ENCODE measurements at regions not wholly inside any gene's neighbourhood (a gene's known extent, or its start where the extent isn't known, plus 50 kb on each side); places are given as distances from the start of the nearest gene placed in this dataset.

- H3K9ac ChIP-seq (ENCODE audit: control insufficient read depth, extremely low read depth, insufficient read depth, low read length) = no peak overlapping the region
- dilution Hi-C loops (cut with MboI; ENCODE audit: extremely low pct_ligation_motif_present, low sequenced_read_pairs) = no loop called here
- no peak overlapping the region for H2AFZ ChIP-seq (ENCODE audit: control insufficient read depth, low read length)
- H3K9me3 ChIP-seq (ENCODE audit: control insufficient read depth, low read depth, low read length) = no peaks in the 10 kb centered on the region
- FAIRE-seq (no peak), DNase-seq (ENCODE audit: low read depth, low spot score) (no peak)
- no peaks in the 10 kb centered on the region for H3K27me3 ChIP-seq (ENCODE audit: control insufficient read depth, extremely low read depth, insufficient read depth, low read length)
- H3K79me2 ChIP-seq (ENCODE audit: control insufficient read depth, insufficient read depth, low read length) = no peaks in the 10 kb centered on the region
- H3K4me1 ChIP-seq (ENCODE audit: control insufficient read depth, extremely low read depth, insufficient read depth, low read length) = peaks cover 3% of the 10 kb centered on the region
- H3K36me3 ChIP-seq (ENCODE audit: control insufficient read depth in 2 of 2, extremely low read depth in 1 of 2, insufficient read depth in 2 of 2, low read length in 2 of 2) = no peaks in the 10 kb centered on the region
- no peak for TF ChIP-seq CTCF (optimal IDR thresholded peaks at IDR 0.05 in 1 of 3, IDR thresholded peaks at IDR 0.05 in 1 of 3, conservative IDR thresholded peaks at IDR 0.05 in 1 of 3; ENCODE audit: extremely low read depth in 1 of 3, insufficient read depth in 2 of 3, low read length in 3 of 3)
- TF ChIP-seq EZH2 (IDR thresholded peaks at IDR 0.05; ENCODE audit: low read length) = no peak
- no peaks in the 10 kb centered on the region for H3K9me1 ChIP-seq (ENCODE audit: control insufficient read depth, extremely low read depth, insufficient read depth, low read length)
- H3K4me2 ChIP-seq (ENCODE audit: control insufficient read depth, extremely low read depth, insufficient read depth, low read depth, low read length) = no peak overlapping the region
- H3K4me3 ChIP-seq (ENCODE audit: control insufficient read depth in 2 of 3, extremely low read depth in 1 of 3, insufficient read depth in 2 of 3, low read depth in 1 of 3, low read length in 3 of 3) = no peak overlapping the region
- no peak overlapping the region for H3K27ac ChIP-seq (ENCODE audit: control insufficient read depth, insufficient read depth, low read length)
- no peaks in the 10 kb centered on the region for H4K20me1 ChIP-seq (ENCODE audit: control insufficient read depth, extremely low read depth, insufficient read depth, low read length)
Measured at GRCh38 chrX:55336176-55336575, 71.5 kb upstream of the PAGE3 start.

GRCh38 chrX:55340896-55341433 lies 76.2 kb upstream of the PAGE3 start:
- no peak overlapping the region for H2AFZ ChIP-seq (ENCODE audit: control insufficient read depth, low read length)
- H3K4me3 ChIP-seq (ENCODE audit: control insufficient read depth in 2 of 3, extremely low read depth in 1 of 3, insufficient read depth in 2 of 3, low read depth in 1 of 3, low read length in 3 of 3) = no peak overlapping the region
- no peak for FAIRE-seq
- no peaks in the 10 kb centered on the region for H4K20me1 ChIP-seq (ENCODE audit: control insufficient read depth, extremely low read depth, insufficient read depth, low read length)
- no peak overlapping the region for H3K27ac ChIP-seq (ENCODE audit: control insufficient read depth, insufficient read depth, low read length)
- dilution Hi-C loops (cut with MboI; ENCODE audit: extremely low pct_ligation_motif_present, low sequenced_read_pairs) = no loop called here
- H3K9me3 ChIP-seq (ENCODE audit: control insufficient read depth, low read depth, low read length) = no peaks in the 10 kb centered on the region
- no peak for TF ChIP-seq EZH2 (IDR thresholded peaks at IDR 0.05; ENCODE audit: low read length)
- H3K9ac ChIP-seq (ENCODE audit: control insufficient read depth, extremely low read depth, insufficient read depth, low read length) = no peak overlapping the region
- H3K4me2 ChIP-seq (ENCODE audit: control insufficient read depth, extremely low read depth, insufficient read depth, low read depth, low read length) = no peak overlapping the region
- H3K36me3 ChIP-seq (ENCODE audit: control insufficient read depth in 2 of 2, extremely low read depth in 1 of 2, insufficient read depth in 2 of 2, low read length in 2 of 2) = no peaks in the 10 kb centered on the region
- no peaks in the 10 kb centered on the region for H3K79me2 ChIP-seq (ENCODE audit: control insufficient read depth, insufficient read depth, low read length)
- no peaks in the 10 kb centered on the region for H3K9me1 ChIP-seq (ENCODE audit: control insufficient read depth, extremely low read depth, insufficient read depth, low read length)
- no peak for DNase-seq (ENCODE audit: low read depth, low spot score)
- no peaks in the 10 kb centered on the region for H3K27me3 ChIP-seq (ENCODE audit: control insufficient read depth, extremely low read depth, insufficient read depth, low read length)
- H3K4me1 ChIP-seq (ENCODE audit: control insufficient read depth, extremely low read depth, insufficient read depth, low read length) = peaks cover 7% of the 10 kb centered on the region
